ENCODE measurements at regions not wholly inside any gene's neighbourhood (a gene's known extent, or its start where the extent isn't known, plus 50 kb on each side); places are given as distances from the start of the nearest gene placed in this dataset.

GRCh38 chr4:10929818-10930217, 245.2 kb upstream of the CLNK start:
- TF ChIP-seq CTCF (IDR thresholded peaks at IDR 0.05) (no peak), POLR2A (IDR thresholded peaks at IDR 0.05) (no peak)

Data from tibial nerve (tissue), 3 donors.